Fibroblast of lung (primary cell): ENCODE measurements at regions not wholly inside any gene's neighbourhood (a gene's known extent, or its start where the extent isn't known, plus 50 kb on each side); places are given as distances from the start of the nearest gene placed in this dataset.

ENCODE experiments used
- DNase-seq, 2 donors: peaks; one replicate each; pipeline versions ENCODE4 v3.0.0 to v3.0.0-alpha.2; 2010; ENCODE audit warnings: low read depth in 2 of 2
- H2AFZ ChIP-seq: 2 replicates; pipeline ENCODE4 v1.5.1; 2012; ENCODE audit warnings: low read length, control low read depth, inconsistent platforms
- H3K27ac ChIP-seq: 2 replicates; pipeline ENCODE4 v1.5.1; 2011; ENCODE audit warnings: low read length, control low read depth; ENCODE audit not compliant: insufficient read depth
- H3K27me3 ChIP-seq: 2 replicates; pipeline ENCODE4 v1.5.1; 2011; ENCODE audit warnings: mild to moderate bottlenecking, low read length; ENCODE audit not compliant: control insufficient read depth, insufficient read depth
- H3K36me3 ChIP-seq: 2 replicates; pipeline ENCODE4 v1.5.1; 2011; ENCODE audit warnings: low read length; ENCODE audit not compliant: control insufficient read depth, insufficient read depth
- H3K4me1 ChIP-seq: 2 replicates; pipeline ENCODE4 v1.5.1; 2011; ENCODE audit warnings: low read length; ENCODE audit not compliant: control insufficient read depth, insufficient read depth; ENCODE audit errors: extremely low read depth
- H3K4me2 ChIP-seq: 2 replicates; pipeline ENCODE4 v1.5.1; 2011; ENCODE audit warnings: low read length, control low read depth; ENCODE audit not compliant: insufficient read depth; ENCODE audit errors: extremely low read depth
- H3K4me3 ChIP-seq, 4 experiments: fragments of 200-600 bp in 1 of 4; sonication (generic) in 1 of 4; replicated peaks in 1 of 4; 2 replicates each; pipeline ENCODE4 v1.5.1; 2011 to 2016; ENCODE audit warnings: low read length in 4 of 4, low read depth in 3 of 4, mild to moderate bottlenecking in 3 of 4, control low read depth in 2 of 4, inconsistent platforms in 1 of 4, mixed read lengths in 1 of 4; ENCODE audit not compliant: insufficient read depth in 1 of 4; ENCODE audit errors: control extremely low read depth in 1 of 4
- H3K79me2 ChIP-seq: 2 replicates; pipeline ENCODE4 v1.5.1; 2012; ENCODE audit warnings: mild to moderate bottlenecking, low read length, inconsistent platforms; ENCODE audit not compliant: control insufficient read depth, insufficient read depth
- H3K9ac ChIP-seq: 2 replicates; pipeline ENCODE4 v1.5.1; 2011; ENCODE audit warnings: mild to moderate bottlenecking, low read length, control low read depth; ENCODE audit not compliant: insufficient read depth
- H3K9me3 ChIP-seq: 2 replicates; pipeline ENCODE4 v1.5.1; 2012; ENCODE audit warnings: low read depth, low read length; ENCODE audit not compliant: control insufficient read depth, insufficient read depth
- H4K20me1 ChIP-seq: 2 replicates; pipeline ENCODE4 v1.5.1; 2011; ENCODE audit warnings: low read length; ENCODE audit not compliant: control insufficient read depth, insufficient read depth; ENCODE audit errors: extremely low read depth
- EZH2 ChIP-seq: IDR thresholded peaks from 2 replicates; pipeline ENCODE4 v1.5.1; 2012; ENCODE audit warnings: low read length, control low read depth, mild to moderate bottlenecking; ENCODE audit errors: missing control alignments
- TF ChIP-seq, protein P1 (sequence below), 2 donors: IDR thresholded peaks in 1 of 2; conservative IDR thresholded peaks in 1 of 2; 1 replicate in 1 of 2; 2 replicates in 1 of 2; pipeline ENCODE4 v1.5.1; 2011 to 2012; ENCODE audit warnings: low read length in 2 of 2, control low read depth in 1 of 2, inconsistent platforms in 1 of 2, low read depth in 1 of 2, mild to moderate bottlenecking in 1 of 2

GRCh38 chr14:26738571-26738970 lies 140.7 kb upstream of the NOVA1 start:
- Histone ChIP-seq H3K79me2 (no peaks in the 10 kb centered on the region), H3K4me1 (no peaks in the 10 kb centered on the region), H3K27me3 (no peaks in the 10 kb centered on the region), H4K20me1 (no peaks in the 10 kb centered on the region), H3K9me3 (no peaks in the 10 kb centered on the region), H3K27ac (no peak overlapping the region), H3K4me2 (no peak overlapping the region), H3K36me3 (no peaks in the 10 kb centered on the region), H3K4me3 (no peak overlapping the region), H2AFZ (no peak overlapping the region), H3K9ac (no peak overlapping the region)
- no peak for TF ChIP-seq EZH2
- TF ChIP-seq, protein P1, sequence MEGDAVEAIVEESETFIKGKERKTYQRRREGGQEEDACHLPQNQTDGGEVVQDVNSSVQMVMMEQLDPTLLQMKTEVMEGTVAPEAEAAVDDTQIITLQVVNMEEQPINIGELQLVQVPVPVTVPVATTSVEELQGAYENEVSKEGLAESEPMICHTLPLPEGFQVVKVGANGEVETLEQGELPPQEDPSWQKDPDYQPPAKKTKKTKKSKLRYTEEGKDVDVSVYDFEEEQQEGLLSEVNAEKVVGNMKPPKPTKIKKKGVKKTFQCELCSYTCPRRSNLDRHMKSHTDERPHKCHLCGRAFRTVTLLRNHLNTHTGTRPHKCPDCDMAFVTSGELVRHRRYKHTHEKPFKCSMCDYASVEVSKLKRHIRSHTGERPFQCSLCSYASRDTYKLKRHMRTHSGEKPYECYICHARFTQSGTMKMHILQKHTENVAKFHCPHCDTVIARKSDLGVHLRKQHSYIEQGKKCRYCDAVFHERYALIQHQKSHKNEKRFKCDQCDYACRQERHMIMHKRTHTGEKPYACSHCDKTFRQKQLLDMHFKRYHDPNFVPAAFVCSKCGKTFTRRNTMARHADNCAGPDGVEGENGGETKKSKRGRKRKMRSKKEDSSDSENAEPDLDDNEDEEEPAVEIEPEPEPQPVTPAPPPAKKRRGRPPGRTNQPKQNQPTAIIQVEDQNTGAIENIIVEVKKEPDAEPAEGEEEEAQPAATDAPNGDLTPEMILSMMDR (conservative IDR thresholded peaks at IDR 0.05 in 1 of 2, IDR thresholded peaks at IDR 0.05 in 1 of 2; ENCODE audit: low read depth in 1 of 2, low read length in 2 of 2), result no peak
- peak; percentile 1 to 6 for DNase-seq

- H3K4me2 ChIP-seq, result no peak overlapping the region
- no peaks in the 10 kb centered on the region for H3K27me3 ChIP-seq
- H3K27ac ChIP-seq, result no peak overlapping the region
- no peak overlapping the region for H2AFZ ChIP-seq
- H3K79me2 ChIP-seq, result no peaks in the 10 kb centered on the region
- H3K4me1 ChIP-seq, result no peaks in the 10 kb centered on the region
- no peak for TF ChIP-seq EZH2
- TF ChIP-seq, protein P1 (conservative IDR thresholded peaks at IDR 0.05 in 1 of 2, IDR thresholded peaks at IDR 0.05 in 1 of 2; ENCODE audit: low read depth in 1 of 2, low read length in 2 of 2), result no peak
- H3K9ac ChIP-seq, result no peak overlapping the region
- H4K20me1 ChIP-seq, result no peaks in the 10 kb centered on the region
- no peak overlapping the region for H3K4me3 ChIP-seq
- no peak for DNase-seq
- H3K9me3 ChIP-seq, result no peaks in the 10 kb centered on the region
- no peaks in the 10 kb centered on the region for H3K36me3 ChIP-seq
These were observed 143.9 kb upstream of the NOVA1 start for GRCh38 chr14:26741711-26742212.

DNA sequence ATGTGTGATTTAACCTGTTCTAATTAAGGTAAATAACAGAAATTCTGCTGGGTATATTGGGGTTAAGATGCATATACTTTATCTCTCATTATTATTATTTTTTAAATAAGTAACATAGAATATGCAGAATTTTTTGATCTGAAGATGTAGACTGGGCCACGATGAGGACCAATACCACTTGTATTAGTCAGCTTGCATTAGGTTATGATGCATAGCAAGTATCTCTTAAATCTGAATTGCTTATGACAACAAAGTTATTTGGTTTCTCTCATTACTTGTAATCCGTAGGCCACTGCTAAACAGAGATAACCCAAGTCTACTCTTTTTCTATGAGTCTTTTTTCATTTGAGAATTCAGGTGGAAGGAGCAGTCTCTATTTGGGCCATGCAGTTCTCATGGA lies 145.5 kb upstream of the NOVA1 start:
- Histone ChIP-seq H3K4me3 (no peak overlapping the region), H3K4me1 (no peaks in the 10 kb centered on the region), H3K36me3 (no peaks in the 10 kb centered on the region), H3K27ac (no peak overlapping the region), H3K27me3 (no peaks in the 10 kb centered on the region), H2AFZ (no peak overlapping the region), H3K4me2 (no peak overlapping the region), H3K9ac (no peak overlapping the region), H3K79me2 (no peaks in the 10 kb centered on the region), H3K9me3 (no peaks in the 10 kb centered on the region), H4K20me1 (no peaks in the 10 kb centered on the region)
- TF ChIP-seq, protein P1 (conservative IDR thresholded peaks at IDR 0.05 in 1 of 2, IDR thresholded peaks at IDR 0.05 in 1 of 2; ENCODE audit: low read depth in 1 of 2, low read length in 2 of 2), result no peak
- TF ChIP-seq EZH2, result no peak
- DNase-seq, result peak in 1 of 2 donors; percentile 15
